Esophagus muscularis mucosa (tissue), 4 donors: ENCODE measurements at regions not wholly inside any gene's neighbourhood (a gene's known extent, or its start where the extent isn't known, plus 50 kb on each side); places are given as distances from the start of the nearest gene placed in this dataset.

Experiments used
- DNase-seq: peaks from one replicate; pipeline ENCODE4 v3.0.0-alpha.2; 2017; ENCODE audit errors: extremely low spot score
- H3K27ac ChIP-seq, 4 donors: fragments of 200-600 bp; sonication (generic); replicated peaks in 1 of 4; 1 replicate in 3 of 4; 2 replicates in 1 of 4; pipeline ENCODE4 v1.5.1; 2016 to 2019; ENCODE audit warnings: mild to moderate bottlenecking in 1 of 4
- H3K27me3 ChIP-seq, 4 donors: fragments of 200-600 bp; sonication (generic); one replicate each; pipeline versions ENCODE4 v1.5.1 to v1.6.0; 2016 to 2019
- H3K36me3 ChIP-seq, 4 donors: fragments of 200-600 bp; sonication (generic); one replicate each; pipeline ENCODE4 v1.5.1; 2016 to 2019
- H3K4me1 ChIP-seq, 4 donors: fragments of 200-600 bp; sonication (generic); one replicate each; pipeline ENCODE4 v1.5.1; 2016 to 2019
- H3K4me3 ChIP-seq, 4 donors: fragments of 200-600 bp; sonication (generic); 1 replicate in 2 of 4; 2 replicates in 2 of 4; pipeline ENCODE4 v1.5.1; 2016 to 2019; ENCODE audit warnings: mild to moderate bottlenecking in 4 of 4, moderate library complexity in 1 of 4
- H3K9me3 ChIP-seq, 4 donors: fragments of 200-600 bp; sonication (generic); 1 replicate in 3 of 4; 2 replicates in 1 of 4; pipeline ENCODE4 v1.5.1; 2016 to 2019
- EP300 ChIP-seq: sonication (generic); formaldehyde crosslinking; IDR thresholded peaks from one replicate; pipeline ENCODE4 v1.6.1; 2017; ENCODE audit warnings: antibody characterized with exemption
- POLR2A ChIP-seq: fragments of 450-650 bp; IDR thresholded peaks from one replicate; pipeline ENCODE4 v1.6.1; 2017; ENCODE audit warnings: antibody characterized with exemption, moderate library complexity, mild to moderate bottlenecking, low read depth
- POLR2AphosphoS5 ChIP-seq, 2 donors: sonication (generic); formaldehyde crosslinking; IDR thresholded peaks; one replicate each; pipeline ENCODE4 v1.6.1; 2017; ENCODE audit warnings: antibody characterized with exemption in 2 of 2
- WGBS: methylation state at CpG from one replicate; pipeline ENCODE4 v1.1.5; 2018; 5-methylcytosine and 5-hydroxymethylcytosine counted together
- intact Hi-C: fragments of 100-400 bp; cut with DNase I; formaldehyde crosslinking; loops from one replicate; pipeline ENCODE4 v1.15.1; 2023
- TF ChIP-seq, protein P1 (sequence below), 3 experiments: fragments of 200-600 bp in 2 of 3; fragments of 450-650 bp in 1 of 3; sonication (generic) in 2 of 3; IDR thresholded peaks; one replicate each; pipeline ENCODE4 v1.5.1; 2017 to 2019; ENCODE audit warnings: antibody characterized with exemption in 3 of 3, mild to moderate bottlenecking in 2 of 3, moderate library complexity in 1 of 3

DNA sequence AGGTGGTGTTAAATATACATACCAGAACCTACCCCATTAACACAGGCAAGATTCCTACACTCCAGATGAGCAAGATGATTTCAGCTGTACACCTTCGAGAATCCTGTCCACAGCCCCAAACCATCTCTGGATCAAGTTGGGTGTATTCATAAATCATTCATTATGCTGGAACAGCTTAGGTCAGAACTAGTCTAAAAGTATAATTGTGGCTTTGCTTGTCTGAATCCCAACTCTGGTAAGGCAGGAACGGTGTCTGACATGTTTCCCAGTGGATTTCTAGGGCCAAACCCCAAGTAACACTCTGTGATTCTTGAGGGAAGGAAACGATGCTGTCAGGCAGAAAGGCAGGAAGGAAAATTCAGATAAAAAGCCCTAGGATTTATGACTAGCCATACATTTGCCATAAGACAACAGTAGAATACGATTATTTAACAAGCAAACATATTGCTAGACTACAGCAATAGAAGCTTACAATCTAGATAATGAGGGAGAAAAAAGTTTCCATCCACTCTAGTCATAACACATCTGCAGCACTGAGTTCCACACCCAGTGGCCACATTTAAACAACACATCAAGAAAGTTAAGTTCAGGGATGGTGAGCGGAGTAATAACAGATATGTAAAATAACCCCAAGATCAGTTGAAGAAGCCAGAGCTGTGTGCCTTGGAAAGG, 444.8 kb downstream of the RND3 start:
- intact Hi-C loops, result no loop called here
- no peaks in the 10 kb centered on the region for H3K27me3 ChIP-seq
- 85% methylated on average over 5 of the region's 5 CpGs for WGBS

DNA sequence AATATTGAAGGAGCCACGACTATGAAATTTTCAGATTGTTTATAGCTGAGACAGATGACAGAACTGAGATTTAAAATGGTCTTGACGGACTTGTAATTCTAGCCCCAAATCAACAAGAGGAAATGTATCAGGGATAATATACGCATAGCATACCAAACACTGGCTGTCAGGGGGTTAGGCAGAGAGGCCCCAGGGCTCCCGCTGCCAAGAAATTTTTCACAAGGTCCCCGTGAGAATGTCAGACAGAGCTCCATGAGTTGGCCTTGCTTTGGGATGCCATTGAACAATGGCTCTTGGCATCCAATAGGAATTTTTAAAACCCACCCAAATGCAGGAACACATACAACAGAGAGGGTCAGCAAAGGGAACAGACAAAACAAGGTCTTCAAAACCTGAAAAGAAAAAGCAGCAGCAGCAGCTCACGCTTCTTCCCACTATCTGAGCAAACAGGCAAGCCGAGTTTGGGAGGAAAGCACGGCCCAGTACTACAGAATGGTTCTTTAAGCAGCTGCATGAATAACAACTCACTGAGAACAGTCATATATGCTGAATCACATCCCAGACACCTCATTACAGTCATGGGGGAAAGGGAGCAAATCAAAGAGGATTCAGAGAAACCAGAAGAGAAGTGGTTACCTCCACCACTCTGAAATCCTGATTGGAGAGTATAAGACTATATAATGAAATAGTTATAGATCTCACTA, 445.6 kb downstream of the RND3 start:
- no peak for DNase-seq
- no peaks in the 10 kb centered on the region for H3K27me3 ChIP-seq
- H3K27ac ChIP-seq, result no peak overlapping the region
- WGBS, result 77% methylated on average over 8 of the region's 8 CpGs
- H3K4me3 ChIP-seq, result no peak overlapping the region
- no peak for TF ChIP-seq POLR2AphosphoS5 (IDR thresholded peaks at IDR 0.05)
- no peak for TF ChIP-seq POLR2A
- TF ChIP-seq, protein P1, sequence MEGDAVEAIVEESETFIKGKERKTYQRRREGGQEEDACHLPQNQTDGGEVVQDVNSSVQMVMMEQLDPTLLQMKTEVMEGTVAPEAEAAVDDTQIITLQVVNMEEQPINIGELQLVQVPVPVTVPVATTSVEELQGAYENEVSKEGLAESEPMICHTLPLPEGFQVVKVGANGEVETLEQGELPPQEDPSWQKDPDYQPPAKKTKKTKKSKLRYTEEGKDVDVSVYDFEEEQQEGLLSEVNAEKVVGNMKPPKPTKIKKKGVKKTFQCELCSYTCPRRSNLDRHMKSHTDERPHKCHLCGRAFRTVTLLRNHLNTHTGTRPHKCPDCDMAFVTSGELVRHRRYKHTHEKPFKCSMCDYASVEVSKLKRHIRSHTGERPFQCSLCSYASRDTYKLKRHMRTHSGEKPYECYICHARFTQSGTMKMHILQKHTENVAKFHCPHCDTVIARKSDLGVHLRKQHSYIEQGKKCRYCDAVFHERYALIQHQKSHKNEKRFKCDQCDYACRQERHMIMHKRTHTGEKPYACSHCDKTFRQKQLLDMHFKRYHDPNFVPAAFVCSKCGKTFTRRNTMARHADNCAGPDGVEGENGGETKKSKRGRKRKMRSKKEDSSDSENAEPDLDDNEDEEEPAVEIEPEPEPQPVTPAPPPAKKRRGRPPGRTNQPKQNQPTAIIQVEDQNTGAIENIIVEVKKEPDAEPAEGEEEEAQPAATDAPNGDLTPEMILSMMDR (IDR thresholded peaks at IDR 0.05), result no peak
- TF ChIP-seq EP300, result no peak
- H3K36me3 ChIP-seq, result no peaks in the 10 kb centered on the region
- intact Hi-C loops, result no loop called here
- no peaks in the 10 kb centered on the region for H3K4me1 ChIP-seq
- H3K9me3 ChIP-seq, result no peaks in the 10 kb centered on the region

More for the DNA sequence above, 444.8 kb downstream of the RND3 start:
- Histone ChIP-seq H3K4me1 (no peaks in the 10 kb centered on the region), H3K36me3 (no peaks in the 10 kb centered on the region), H3K27ac (no peak overlapping the region), H3K4me3 (no peak overlapping the region), H3K9me3 (no peaks in the 10 kb centered on the region)
- TF ChIP-seq POLR2AphosphoS5 (IDR thresholded peaks at IDR 0.05), result no peak
- no peak for TF ChIP-seq POLR2A
- TF ChIP-seq, protein P1 (IDR thresholded peaks at IDR 0.05), result no peak
- TF ChIP-seq EP300, result no peak
- DNase-seq, result no peak

DNA sequence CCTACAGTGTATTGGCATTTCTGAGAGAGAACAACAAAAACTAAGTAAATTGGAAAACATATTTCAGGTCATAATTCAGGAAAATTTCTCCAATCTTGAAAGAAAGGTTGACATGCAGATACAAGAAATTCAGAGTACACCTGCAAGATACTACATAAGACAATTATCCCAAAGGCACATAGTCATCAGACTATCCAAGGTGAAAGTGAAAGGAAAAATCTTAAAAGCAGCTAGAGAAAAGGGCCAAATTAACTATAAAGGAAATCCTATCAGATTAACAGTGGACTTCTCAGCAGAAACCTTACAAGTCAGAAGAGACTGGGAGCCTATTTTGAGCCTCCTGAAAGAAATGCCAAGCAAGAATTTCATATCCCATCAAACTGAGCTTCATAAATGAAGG, 449.0 kb upstream of the MMADHC start:
- Histone ChIP-seq H3K36me3 (no peaks in the 10 kb centered on the region), H3K27me3 (no peaks in the 10 kb centered on the region), H3K4me1 (no peaks in the 10 kb centered on the region), H3K9me3 (no peaks in the 10 kb centered on the region), H3K27ac (no peak overlapping the region), H3K4me3 (no peak overlapping the region)
- intact Hi-C loops, result no loop called here
- no peak for DNase-seq
- TF ChIP-seq POLR2AphosphoS5 (IDR thresholded peaks at IDR 0.05) (no peak), POLR2A (no peak)
- TF ChIP-seq, protein P1 (IDR thresholded peaks at IDR 0.05), result no peak

GRCh38 chr2:150034665-150035064, 447.1 kb upstream of the MMADHC start:
- intact Hi-C loops, result no loop called here
- Histone ChIP-seq H3K9me3 (no peaks in the 10 kb centered on the region), H3K4me3 (no peak overlapping the region), H3K27ac (no peak overlapping the region), H3K27me3 (no peaks in the 10 kb centered on the region), H3K36me3 (no peaks in the 10 kb centered on the region), H3K4me1 (peaks cover 0 to 11% (median 10%) of the 10 kb centered on the region in 4 donors)
- no peak for DNase-seq
- TF ChIP-seq, protein P1 (IDR thresholded peaks at IDR 0.05), result no peak
- TF ChIP-seq EP300 (no peak), POLR2AphosphoS5 (IDR thresholded peaks at IDR 0.05) (no peak), POLR2A (no peak)
- 96% methylated on average over 3 of the region's 3 CpGs for WGBS
